BE2C (cell line): ENCODE measurements at regions not wholly inside any gene's neighbourhood (a gene's known extent, or its start where the extent isn't known, plus 50 kb on each side); places are given as distances from the start of the nearest gene placed in this dataset.

Experiments used
- DNase-seq: peaks from one replicate; pipeline ENCODE4 v3.0.0-alpha.2; 2020
- H3K27me3 ChIP-seq: fragments of 250-450 bp; sonication (Bioruptor Pico); 2 replicates; pipeline ENCODE4 v1.5.1; 2020; ENCODE audit warnings: mild to moderate bottlenecking
- H3K36me3 ChIP-seq: fragments of 250-450 bp; sonication (Bioruptor Pico); 2 replicates; pipeline ENCODE4 v1.5.1; 2020; ENCODE audit warnings: mild to moderate bottlenecking
- H3K4me1 ChIP-seq: fragments of 250-450 bp; sonication (Bioruptor Pico); 2 replicates; pipeline ENCODE4 v1.5.1; 2020
- H3K4me3 ChIP-seq: 2 replicates; pipeline ENCODE4 v1.5.1; 2011; ENCODE audit warnings: low read depth, low read length
- H3K9me3 ChIP-seq: fragments of 250-450 bp; sonication (Bioruptor Pico); 2 replicates; pipeline ENCODE4 v1.5.1; 2020
- CTCF ChIP-seq: IDR thresholded peaks from 2 replicates; pipeline ENCODE4 v1.5.1; 2012; ENCODE audit warnings: mild to moderate bottlenecking, low read depth, low read length

- no peaks in the 10 kb centered on the region for H3K27me3 ChIP-seq
- DNase-seq: no peak
- no peaks in the 10 kb centered on the region for H3K9me3 ChIP-seq
- no peaks in the 10 kb centered on the region for H3K36me3 ChIP-seq
- H3K4me3 ChIP-seq: no peak overlapping the region
- no peaks in the 10 kb centered on the region for H3K4me1 ChIP-seq
- no peak for TF ChIP-seq CTCF
Observed at GRCh38 chr3:153315781-153316180, 153.8 kb downstream of the RAP2B start.

- TF ChIP-seq CTCF: no peak
- Histone ChIP-seq H3K36me3 (no peaks in the 10 kb centered on the region), H3K9me3 (no peaks in the 10 kb centered on the region), H3K4me3 (no peak overlapping the region), H3K27me3 (no peaks in the 10 kb centered on the region), H3K4me1 (no peaks in the 10 kb centered on the region)
- DNase-seq: no peak
Observed at GRCh38 chr3:153319705-153320554, 157.9 kb downstream of the RAP2B start.

- no peak for DNase-seq
- H3K4me1 ChIP-seq: no peaks in the 10 kb centered on the region
- no peak for TF ChIP-seq CTCF
- no peaks in the 10 kb centered on the region for H3K27me3 ChIP-seq
- H3K4me3 ChIP-seq: no peak overlapping the region
- H3K9me3 ChIP-seq: no peaks in the 10 kb centered on the region
- no peaks in the 10 kb centered on the region for H3K36me3 ChIP-seq
Observed at GRCh38 chr3:153320585-153321128, 158.6 kb downstream of the RAP2B start.

- Histone ChIP-seq H3K4me3 (no peak overlapping the region), H3K4me1 (no peaks in the 10 kb centered on the region), H3K36me3 (no peaks in the 10 kb centered on the region), H3K9me3 (peaks cover 4% of the 10 kb centered on the region), H3K27me3 (no peaks in the 10 kb centered on the region)
- TF ChIP-seq CTCF: no peak
- no peak for DNase-seq
Observed at GRCh38 chr3:153328690-153329089, 166.7 kb downstream of the RAP2B start.

- Histone ChIP-seq H3K4me3 (no peak overlapping the region), H3K27me3 (no peaks in the 10 kb centered on the region), H3K9me3 (peaks cover 4% of the 10 kb centered on the region), H3K36me3 (no peaks in the 10 kb centered on the region), H3K4me1 (no peaks in the 10 kb centered on the region)
- no peak for DNase-seq
- TF ChIP-seq CTCF: no peak
Observed at GRCh38 chr3:153330901-153331300, 168.9 kb downstream of the RAP2B start.

GRCh38 chr3:153331676-153332075 lies 169.7 kb downstream of the RAP2B start:
- DNase-seq: no peak

More at GRCh38 chr3:153331676-153332075, 169.7 kb downstream of the RAP2B start:
- Histone ChIP-seq H3K9me3 (no peaks in the 10 kb centered on the region), H3K4me1 (no peaks in the 10 kb centered on the region), H3K4me3 (no peak overlapping the region), H3K36me3 (no peaks in the 10 kb centered on the region), H3K27me3 (no peaks in the 10 kb centered on the region)
- TF ChIP-seq CTCF: no peak
